ENCODE measurements at regions not wholly inside any gene's neighbourhood (a gene's known extent, or its start where the extent isn't known, plus 50 kb on each side); places are given as distances from the start of the nearest gene placed in this dataset.

DNA sequence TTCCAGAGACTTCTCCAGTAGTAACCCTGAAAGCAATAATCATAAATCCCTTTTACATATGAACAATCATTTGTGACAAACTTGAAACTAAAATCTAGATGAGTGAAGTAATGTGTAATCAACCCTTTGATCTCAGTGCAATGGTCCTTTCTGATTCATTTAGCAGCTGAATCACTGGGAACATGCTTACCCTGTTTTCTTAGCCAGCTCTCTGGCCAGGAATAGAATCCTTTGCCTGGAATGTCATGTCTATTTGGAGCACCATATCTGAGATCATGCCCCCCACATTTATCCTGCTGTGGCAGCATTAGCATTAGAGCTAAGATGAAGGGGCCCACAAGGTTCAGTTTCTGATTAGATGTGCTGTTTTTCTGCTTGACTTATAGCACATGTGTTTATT is 309.8 kb downstream of the OXSM start:
- TF ChIP-seq, protein P1, sequence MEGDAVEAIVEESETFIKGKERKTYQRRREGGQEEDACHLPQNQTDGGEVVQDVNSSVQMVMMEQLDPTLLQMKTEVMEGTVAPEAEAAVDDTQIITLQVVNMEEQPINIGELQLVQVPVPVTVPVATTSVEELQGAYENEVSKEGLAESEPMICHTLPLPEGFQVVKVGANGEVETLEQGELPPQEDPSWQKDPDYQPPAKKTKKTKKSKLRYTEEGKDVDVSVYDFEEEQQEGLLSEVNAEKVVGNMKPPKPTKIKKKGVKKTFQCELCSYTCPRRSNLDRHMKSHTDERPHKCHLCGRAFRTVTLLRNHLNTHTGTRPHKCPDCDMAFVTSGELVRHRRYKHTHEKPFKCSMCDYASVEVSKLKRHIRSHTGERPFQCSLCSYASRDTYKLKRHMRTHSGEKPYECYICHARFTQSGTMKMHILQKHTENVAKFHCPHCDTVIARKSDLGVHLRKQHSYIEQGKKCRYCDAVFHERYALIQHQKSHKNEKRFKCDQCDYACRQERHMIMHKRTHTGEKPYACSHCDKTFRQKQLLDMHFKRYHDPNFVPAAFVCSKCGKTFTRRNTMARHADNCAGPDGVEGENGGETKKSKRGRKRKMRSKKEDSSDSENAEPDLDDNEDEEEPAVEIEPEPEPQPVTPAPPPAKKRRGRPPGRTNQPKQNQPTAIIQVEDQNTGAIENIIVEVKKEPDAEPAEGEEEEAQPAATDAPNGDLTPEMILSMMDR (IDR thresholded peaks at IDR 0.05; ENCODE audit: low read depth, low read length, missing control alignments) = no peak
- DNase-seq (ENCODE audit: extremely low read depth, low read depth) = no peak
- no peak overlapping the region for H3K4me3 ChIP-seq (replicated peaks; ENCODE audit: low read depth, low read length)

DNA sequence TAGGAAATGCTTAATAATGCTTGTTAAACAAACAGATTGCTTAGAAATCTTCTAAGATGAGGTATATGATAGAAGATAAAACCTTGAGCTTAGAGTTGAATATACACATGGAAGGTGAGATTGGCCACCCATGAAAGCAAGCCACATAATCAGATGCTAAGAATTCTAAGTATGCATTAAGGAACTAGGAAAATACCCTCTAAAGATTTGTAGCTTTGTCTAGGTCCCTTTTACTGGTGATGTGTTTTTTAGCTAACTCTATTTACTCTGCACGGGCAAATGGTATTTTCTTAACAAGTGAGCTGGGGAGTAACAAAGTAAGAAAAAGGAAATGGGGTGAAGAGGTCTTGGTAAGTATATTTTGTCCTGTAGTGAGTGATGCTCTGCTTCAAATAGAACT is 310.3 kb downstream of the OXSM start:
- TF ChIP-seq, protein P1 (IDR thresholded peaks at IDR 0.05; ENCODE audit: low read depth, low read length, missing control alignments) = no peak
- no peak overlapping the region for H3K4me3 ChIP-seq (replicated peaks; ENCODE audit: low read depth, low read length)
- no peak for DNase-seq (ENCODE audit: extremely low read depth, low read depth)

DNA sequence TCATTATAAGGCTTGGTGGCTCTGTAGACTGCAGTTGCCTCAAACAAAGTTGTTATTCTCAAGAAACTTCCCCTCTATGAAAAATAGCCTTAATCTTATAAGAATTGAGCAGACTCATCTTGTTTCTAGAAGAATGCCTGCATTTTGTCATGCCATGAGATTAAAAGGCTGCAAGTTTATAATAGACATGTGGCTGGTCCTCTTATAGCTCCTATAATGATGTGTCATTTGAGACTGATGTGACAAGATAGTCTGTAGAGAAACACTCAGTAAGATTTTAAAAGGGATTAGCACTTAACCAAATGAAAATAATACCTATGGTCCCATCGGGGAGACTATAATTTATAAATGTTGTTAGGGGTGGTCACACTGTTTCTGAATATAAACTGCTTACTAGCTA is 312.5 kb downstream of the OXSM start:
- no peak overlapping the region for H3K4me3 ChIP-seq (replicated peaks; ENCODE audit: low read depth, low read length)
- TF ChIP-seq, protein P1 (IDR thresholded peaks at IDR 0.05; ENCODE audit: low read depth, low read length, missing control alignments) = no peak
- no peak for DNase-seq (ENCODE audit: extremely low read depth, low read depth)

DNA sequence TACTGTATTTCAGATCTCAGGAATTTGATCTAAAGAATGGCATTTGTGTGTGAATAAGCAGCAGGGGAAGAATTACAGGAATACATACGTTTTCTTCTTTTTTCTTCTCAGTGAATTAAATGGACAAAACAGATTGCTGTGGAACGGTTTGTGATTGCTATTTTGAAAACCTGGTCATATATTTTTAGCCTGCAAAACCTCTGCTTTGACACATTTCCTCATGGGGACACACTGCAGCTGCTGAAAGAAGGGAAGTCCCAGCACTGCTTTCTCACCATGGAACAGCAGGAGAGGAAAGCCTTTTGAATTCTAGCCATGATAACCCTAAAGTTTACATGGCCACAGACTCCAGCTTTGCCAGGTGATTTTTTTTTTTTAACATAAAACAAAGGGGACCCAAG is 315.0 kb downstream of the OXSM start:
- no peak for DNase-seq (ENCODE audit: extremely low read depth, low read depth)
- TF ChIP-seq, protein P1 (IDR thresholded peaks at IDR 0.05; ENCODE audit: low read depth, low read length, missing control alignments) = no peak

DNA sequence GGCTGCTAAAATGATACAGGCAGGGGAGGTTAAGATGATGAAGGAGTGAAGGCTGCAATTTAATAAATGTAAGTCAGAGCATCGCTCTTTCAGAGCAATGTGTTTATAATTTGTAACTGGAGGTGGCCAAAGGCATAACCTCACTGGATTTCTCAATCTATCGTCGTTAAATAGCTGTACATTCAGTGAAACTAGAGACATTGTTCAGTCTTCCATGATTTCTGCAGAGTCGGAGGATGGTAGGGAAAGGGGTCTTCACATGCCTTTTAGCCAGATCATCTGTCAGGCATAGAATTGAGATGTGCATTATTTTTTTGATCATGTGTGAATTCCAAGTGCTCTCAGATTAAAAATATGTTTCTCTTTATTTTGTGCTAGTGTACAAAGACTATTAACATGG is 315.4 kb downstream of the OXSM start:
- TF ChIP-seq, protein P1 (IDR thresholded peaks at IDR 0.05; ENCODE audit: low read depth, low read length, missing control alignments) = no peak
- H3K4me3 ChIP-seq (replicated peaks; ENCODE audit: low read depth, low read length) = no peak overlapping the region
- no peak for DNase-seq (ENCODE audit: extremely low read depth, low read depth)

More for the DNA sequence above, 315.0 kb downstream of the OXSM start:
- no peak overlapping the region for H3K4me3 ChIP-seq (replicated peaks; ENCODE audit: low read depth, low read length)

DNA sequence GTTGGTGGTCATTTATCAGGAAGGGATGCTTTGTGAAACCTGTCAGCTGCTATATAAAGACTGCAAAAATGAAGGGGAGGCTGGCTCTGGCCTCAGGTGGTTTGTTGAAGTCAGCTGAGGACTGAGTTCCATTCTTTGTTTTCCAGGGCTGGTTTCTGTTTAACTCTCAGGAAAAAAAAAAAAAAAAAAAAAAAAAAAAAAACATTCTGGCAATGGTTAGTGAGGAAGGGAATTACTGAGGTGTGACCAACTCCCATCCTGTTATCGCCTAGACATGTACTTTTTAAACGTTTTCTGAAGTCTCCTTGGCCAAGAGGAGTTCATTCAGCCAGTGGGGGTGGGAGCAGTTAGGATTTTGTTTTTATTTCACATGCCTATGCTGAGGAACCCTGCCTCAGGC is 316.3 kb downstream of the OXSM start:
- DNase-seq (ENCODE audit: extremely low read depth, low read depth) = no peak
- H3K4me3 ChIP-seq (replicated peaks; ENCODE audit: low read depth, low read length) = no peak overlapping the region
- TF ChIP-seq, protein P1 (IDR thresholded peaks at IDR 0.05; ENCODE audit: low read depth, low read length, missing control alignments) = no peak

DNA sequence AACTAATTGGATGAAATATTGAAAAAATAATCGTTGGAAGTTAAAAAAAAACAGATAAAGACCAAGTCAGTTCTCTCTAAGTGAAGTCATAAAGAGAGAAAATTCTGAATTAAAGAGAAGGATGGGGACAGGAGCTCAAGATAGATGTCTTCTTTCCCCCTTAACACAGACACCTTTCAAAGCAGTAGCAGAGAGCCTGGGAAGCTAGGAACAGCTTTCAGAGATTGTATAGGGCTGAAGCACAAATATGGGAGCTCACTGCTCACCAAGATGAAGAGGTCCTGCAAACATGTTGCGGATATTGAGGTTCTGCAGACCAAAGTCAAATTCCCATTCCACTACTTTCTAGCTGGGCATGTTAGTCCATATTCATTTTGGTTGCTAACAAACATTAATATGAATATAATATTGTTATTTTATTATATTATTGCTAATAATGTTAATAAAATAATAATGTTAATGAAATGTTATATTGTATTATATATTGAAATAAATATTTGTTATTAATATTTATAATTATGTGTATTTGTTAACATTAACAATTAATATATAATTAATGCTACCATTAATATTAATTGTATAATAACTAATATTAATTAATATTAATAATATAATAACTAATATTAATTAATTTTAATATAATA is 319.1 kb downstream of the OXSM start:
- no peak overlapping the region for H3K4me3 ChIP-seq (replicated peaks; ENCODE audit: low read depth, low read length)
- DNase-seq (ENCODE audit: extremely low read depth, low read depth) = no peak
- TF ChIP-seq, protein P1 (IDR thresholded peaks at IDR 0.05; ENCODE audit: low read depth, low read length, missing control alignments) = no peak
